Astrocyte (in vitro differentiated cells and primary cell): ENCODE measurements at regions not wholly inside any gene's neighbourhood (a gene's known extent, or its start where the extent isn't known, plus 50 kb on each side); places are given as distances from the start of the nearest gene placed in this dataset.

ENCODE experiments used
- EZH2 ChIP-seq: IDR thresholded peaks from 2 replicates; pipeline ENCODE4 v1.6.1; 2012; ENCODE audit warnings: mild to moderate bottlenecking, low read length, inconsistent platforms; ENCODE audit not compliant: insufficient read depth
- TF ChIP-seq, protein P1 (sequence below): IDR thresholded peaks from 2 replicates; pipeline ENCODE4 v1.5.1; 2011; ENCODE audit warnings: low read depth, mild to moderate bottlenecking, inconsistent platforms, low read length, moderate library complexity; ENCODE audit not compliant: insufficient read depth

DNA sequence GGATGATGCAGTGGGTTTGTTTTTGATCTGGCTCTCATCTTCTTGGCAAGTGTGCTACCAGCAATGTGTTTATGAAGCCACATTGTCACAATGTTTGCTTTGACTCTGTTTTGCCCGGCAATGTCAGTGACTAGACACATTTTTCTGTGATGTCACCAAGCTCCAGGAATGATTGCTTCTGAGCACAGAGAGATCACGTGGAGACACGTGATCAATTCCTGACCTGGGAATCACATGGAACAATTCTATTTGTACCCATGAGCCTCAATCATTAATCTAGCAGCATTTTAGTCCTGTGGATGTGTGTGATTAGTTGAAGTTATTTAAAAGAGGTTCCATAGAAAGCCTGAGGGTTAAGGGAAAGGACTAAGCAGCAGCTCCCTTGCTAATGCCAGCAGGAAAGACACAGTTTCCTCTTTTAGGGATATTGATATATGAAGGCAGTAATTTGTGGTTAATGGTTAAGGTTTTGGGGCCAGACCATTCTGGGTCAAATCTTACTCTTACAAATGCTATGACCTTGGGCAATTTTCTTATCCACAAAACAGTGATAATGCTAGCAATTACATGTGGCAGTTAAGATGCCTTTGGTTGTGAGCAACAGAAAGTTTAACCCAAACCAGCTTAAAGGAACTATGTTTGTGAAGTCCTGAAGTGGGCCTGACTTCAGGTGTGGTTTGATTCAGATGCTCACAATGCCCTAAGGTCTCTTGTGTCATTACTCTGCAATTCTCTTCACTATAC is 59.0 kb downstream of the FASLG start:
- TF ChIP-seq, protein P1, sequence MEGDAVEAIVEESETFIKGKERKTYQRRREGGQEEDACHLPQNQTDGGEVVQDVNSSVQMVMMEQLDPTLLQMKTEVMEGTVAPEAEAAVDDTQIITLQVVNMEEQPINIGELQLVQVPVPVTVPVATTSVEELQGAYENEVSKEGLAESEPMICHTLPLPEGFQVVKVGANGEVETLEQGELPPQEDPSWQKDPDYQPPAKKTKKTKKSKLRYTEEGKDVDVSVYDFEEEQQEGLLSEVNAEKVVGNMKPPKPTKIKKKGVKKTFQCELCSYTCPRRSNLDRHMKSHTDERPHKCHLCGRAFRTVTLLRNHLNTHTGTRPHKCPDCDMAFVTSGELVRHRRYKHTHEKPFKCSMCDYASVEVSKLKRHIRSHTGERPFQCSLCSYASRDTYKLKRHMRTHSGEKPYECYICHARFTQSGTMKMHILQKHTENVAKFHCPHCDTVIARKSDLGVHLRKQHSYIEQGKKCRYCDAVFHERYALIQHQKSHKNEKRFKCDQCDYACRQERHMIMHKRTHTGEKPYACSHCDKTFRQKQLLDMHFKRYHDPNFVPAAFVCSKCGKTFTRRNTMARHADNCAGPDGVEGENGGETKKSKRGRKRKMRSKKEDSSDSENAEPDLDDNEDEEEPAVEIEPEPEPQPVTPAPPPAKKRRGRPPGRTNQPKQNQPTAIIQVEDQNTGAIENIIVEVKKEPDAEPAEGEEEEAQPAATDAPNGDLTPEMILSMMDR = no peak
- TF ChIP-seq EZH2 = no peak
